RKO (cell line): ENCODE measurements at regions not wholly inside any gene's neighbourhood (a gene's known extent, or its start where the extent isn't known, plus 50 kb on each side); places are given as distances from the start of the nearest gene placed in this dataset.
"Not testable (repeated sequence)": the region's sequence is repeated elsewhere in the genome, so short reads cannot be mapped to it uniquely, and the experiment has no call there.

Experiments used
- DNase-seq: peaks from one replicate; pipeline ENCODE4 v3.0.0-alpha.2; 2016; ENCODE audit warnings: low spot score

DNA sequence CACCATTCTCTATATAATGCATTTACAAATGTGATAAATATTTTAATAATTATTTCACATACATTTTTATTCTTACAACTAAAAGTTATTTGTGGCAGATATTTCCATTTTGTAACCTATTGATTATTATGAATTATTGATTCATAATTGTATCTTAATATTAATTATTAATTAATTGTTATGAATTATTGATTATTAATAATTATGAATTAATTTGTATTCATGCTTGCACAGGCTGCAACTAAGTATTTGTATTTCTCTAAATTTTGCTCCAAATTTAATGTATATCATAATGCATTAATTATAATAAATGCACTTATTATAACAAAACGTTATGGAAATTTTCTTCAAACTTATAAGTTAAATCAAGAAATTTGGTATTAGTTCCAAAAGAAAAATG is 929.7 kb downstream of the PCDH7 start:
- no peak for DNase-seq

DNA sequence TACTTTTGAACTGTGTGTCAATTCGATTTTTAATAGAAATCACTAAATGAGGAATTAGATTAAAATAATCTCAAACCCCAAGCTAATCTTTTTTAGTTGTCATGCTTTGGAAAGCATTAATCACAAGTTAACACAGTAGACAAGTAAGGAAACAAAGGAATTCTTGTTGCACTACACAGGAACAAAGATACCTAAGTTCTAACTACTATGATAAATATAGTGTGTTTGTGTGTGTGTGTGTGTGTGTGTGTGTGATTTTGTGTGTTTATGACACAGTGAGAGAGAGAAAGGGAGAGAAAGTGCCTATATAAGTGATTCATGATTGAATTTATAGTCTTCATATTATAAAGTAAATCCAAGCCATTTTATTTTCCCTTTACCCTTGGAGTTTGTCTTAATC is 931.4 kb downstream of the PCDH7 start:
- DNase-seq: no peak

DNA sequence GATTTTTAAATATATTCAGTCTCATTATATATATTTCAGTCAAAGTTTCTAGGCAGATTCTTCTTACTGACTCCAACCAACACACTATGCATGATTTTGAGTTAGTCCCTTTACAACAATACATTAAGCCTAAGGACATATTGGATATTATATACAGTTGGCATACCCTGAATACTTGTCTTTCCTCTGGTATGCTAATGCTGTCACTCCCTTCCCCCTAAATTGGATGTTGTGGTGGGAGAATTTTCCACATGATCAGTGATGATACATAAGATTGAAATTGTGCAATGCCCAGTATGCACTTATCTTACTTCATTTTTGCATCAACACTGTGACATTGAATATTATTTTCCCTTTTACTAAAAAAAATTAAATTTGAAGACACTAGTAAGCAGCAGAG is 935.2 kb downstream of the PCDH7 start:
- DNase-seq: no peak

DNA sequence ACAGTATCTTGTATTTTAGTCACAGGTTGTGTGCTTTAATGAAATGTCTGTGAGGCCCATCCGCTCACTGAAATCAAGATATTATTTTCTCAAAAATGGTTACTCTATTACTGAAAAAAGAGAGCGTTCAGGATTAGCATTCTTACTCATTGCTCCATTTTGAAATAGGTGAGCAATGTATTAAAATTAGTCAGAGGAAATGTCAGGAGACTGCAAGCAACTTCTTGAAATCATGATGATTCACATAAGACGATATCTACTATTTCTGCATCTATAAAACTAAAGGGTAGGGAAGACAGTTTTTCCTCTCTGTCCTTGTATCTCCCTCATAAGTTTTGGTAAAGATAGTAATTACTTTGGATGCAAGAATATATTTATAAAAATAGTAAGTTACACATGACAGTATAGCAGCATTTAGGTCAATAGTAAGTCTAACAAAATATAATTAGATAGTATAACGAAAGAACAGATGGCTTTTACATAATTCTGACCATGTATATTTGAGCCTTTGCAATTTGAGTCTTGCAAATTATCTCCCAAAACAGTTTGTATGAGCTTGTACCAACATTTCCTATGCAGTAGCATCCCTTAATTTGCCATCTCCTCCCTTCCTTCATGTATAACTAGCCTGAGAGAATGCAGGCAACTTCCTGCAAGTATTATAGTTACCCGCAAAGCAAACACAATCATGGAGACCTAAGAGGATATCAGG is 937.8 kb downstream of the PCDH7 start:
- DNase-seq: peak; percentile 63

DNA sequence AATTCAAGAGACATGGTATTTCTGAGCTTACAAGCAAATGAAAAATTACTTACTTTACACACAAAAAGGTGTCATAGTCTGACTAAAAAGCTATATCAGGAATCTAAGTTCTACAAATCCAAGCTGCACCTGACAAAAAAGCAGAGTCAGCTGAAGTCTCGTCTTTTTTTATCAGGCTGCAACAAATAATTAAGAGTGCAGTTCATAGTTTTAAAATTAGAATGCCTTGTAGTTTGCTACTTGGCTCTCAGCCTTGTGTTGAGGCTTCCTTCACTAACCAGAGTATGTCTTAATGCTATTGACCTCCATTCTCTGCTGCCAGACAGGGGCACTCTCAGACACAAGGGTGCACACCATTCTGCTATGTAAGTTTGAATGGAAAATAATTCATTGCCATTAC is 940.7 kb downstream of the PCDH7 start:
- DNase-seq: no peak

DNA sequence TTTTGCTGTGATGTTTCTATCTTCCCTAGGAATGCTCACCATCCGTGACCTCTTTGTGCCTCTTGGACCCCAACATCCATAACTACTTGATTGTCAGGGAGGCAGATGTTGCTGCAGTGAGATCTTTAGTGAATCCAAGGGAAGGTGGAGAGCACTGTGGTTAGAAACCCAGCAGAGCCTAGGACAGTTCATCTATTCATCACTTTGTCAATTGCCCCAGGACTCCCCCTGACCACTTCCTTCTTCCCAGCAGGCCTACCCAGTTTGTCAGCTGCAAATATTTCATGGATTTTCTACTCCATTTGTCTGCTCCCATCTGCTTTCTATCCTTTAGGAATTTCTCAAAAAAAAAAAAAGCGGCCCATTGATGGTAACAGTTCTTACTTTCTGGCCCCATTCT is 942.8 kb downstream of the PCDH7 start:
- no peak for DNase-seq

DNA sequence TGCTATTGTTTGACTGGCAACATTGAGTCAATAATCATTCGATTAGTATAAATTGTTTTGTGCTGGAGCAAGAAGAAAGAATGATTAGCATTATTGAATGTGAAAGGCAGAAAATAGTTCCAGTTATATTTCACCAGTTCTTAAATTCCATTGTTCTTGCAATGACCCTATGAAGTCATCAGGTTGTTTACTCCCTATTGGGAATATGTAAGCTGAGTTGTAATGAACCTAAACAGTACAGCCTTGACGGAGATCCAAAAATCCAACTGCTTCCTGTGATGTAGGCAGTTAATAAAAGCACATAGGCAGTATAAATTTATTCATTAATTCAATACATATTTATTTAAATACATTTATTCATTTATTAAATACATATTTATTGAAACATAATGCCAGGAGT is 947.5 kb downstream of the PCDH7 start:
- no peak for DNase-seq

DNA sequence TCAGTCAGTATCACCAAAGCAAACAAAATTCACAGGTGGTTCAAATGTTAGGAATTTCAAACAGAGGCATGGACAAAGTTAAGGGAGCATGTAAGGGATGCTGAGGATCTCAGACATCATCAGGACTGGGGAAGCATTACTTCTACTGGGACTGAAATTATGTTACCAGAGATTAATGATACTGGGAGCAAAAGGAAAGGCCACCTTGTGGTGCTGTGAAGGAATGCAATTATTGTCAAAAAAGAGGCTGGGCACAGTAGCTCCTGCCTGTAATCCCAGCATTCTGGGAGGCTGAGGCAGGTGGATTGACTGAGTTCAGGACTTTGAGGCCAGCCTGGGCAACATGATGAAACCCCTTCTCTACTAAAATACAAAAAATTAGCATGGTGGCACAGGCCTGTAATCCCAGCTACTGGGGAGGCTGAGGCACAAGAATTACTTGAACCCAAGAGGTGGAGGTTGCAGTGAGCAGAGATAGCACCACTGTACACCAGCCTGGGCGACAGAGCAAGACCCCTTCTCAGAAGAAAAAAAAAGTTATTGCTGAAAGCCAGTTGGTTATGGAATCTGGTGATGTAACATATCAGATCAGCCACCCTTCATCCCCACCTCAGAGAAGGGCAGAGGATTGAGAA is 954.3 kb downstream of the PCDH7 start:
- DNase-seq: peak; percentile 33

DNA sequence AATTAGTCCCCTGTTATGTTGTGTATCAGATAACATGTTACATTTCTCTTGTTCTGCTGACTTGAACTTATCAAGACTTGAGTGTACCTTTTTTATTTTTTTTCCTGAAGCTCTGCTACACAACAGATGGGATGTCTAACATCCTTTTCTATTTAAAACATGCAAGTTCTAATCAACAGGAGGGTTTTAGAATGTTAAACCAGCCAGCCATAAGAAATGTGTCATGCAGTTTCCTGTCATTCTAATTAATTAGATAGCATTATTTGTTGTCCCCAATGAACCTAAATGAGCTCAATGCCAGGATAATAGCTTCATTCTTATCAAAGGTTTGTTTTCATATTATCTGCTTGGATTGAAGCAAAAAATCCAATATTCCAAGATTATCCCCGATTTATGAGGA is 958.2 kb downstream of the PCDH7 start:
- no peak for DNase-seq

DNA sequence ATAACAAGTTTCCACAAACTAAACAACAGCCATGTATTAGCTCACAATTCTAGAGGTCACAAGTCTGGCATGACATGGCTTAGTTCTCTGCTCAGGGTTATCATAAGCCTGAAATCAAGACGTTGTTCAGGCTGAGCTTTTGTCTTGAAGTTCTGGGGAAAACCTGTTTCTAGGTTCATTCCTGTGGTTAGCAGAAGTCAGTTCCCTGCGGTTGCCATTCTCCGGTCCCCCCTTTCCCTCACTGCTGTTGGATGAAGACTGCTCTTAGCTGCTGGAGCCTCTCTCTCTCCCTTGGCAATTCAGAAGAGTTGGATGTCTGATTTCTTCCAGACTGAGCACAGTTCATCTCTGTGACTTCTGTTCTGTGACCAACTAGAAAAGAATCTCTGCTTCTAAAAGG is 962.6 kb downstream of the PCDH7 start:
- DNase-seq: no peak

DNA sequence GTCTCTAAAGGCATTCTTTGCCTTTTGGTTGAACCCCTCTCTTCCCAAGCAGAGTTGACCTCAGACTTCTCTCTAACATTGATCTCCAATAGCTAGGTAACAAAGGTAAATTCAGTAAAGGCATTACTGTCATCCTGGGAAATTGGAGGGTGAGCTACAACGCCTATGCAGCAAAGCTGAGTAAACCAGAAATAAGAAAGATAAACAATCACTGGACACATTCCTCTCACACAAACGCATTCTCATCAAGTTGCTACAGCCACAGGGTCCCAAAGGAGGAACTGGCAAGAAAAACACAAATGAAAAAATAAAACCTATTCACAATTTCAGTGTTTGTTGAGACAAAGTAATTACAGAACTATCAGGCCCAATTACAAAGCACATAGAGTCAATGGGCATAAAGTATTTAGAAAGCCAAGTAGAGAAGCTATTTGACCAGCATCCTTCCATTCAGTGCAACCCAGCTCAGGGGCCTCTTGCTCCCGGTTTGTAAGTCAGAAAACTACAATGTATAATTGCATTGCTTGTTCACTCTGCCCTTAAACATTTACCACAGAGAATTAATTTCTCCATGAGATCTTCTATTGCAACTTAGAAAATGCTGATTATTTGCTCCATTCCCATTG is 967.7 kb downstream of the PCDH7 start:
- no peak for DNase-seq

DNA sequence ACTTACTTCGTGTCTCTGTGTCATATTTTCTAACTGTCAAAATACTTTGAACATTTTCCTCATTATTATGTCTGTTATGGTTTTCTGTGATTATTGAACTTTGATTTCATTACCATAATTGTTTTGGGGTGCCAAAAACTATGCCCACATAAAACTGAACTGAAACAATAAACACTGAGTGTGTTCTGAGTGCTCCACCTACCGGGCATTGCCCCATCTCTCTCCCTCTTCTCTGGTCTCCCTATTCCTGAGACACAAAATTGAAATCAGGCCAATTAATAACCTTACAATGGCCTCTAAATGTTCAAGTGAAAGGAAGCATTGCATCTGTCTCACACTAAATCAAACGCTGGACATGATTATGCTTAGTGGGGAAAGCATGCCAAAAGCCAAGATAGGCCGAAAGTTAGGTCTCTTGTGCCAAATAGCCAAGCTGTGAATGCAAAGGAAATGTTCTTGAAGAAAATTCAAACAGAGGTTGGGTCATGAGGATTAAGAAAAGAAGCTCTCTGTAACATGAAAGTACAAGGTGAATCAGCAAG is 972.3 kb downstream of the PCDH7 start:
- no peak for DNase-seq

DNA sequence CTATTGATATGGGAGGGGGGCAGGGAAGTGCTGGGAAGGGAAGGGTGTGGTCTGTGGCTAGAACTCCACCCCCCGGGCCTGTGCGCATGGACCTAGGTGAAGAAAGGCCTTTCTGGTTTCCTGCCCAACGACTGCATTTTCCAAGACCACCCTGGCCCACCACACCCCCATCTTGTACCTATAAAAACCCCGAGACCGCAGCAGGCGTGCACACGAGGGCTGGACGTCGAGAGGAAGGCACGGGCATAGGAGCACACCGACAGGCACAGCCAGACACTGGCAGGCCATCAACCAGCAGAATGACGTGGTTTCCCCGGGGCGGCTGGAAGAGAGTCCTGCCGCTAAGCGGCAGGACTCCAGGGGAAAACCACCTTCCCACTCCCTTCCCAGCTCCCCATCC is 981.1 kb downstream of the PCDH7 start:
- DNase-seq: no peak

DNA sequence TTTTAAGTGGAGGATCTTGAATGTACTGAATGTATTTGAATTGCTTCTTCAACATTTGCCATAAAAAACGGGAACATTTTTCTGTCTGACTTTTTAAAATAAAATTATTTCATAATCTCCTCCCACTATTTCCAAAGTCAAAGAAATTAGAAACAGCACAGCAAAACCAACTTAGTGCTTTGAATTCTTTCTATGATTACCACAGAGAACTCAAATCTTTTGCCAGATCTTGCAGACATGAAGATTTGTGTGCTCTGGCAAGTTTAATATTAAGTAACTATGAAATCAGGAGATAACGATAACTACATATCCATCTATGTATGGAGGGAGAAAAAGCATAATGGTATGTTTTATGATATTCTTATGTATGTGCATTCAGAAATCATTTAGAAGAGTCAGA is 982.2 kb downstream of the PCDH7 start:
- no peak for DNase-seq

DNA sequence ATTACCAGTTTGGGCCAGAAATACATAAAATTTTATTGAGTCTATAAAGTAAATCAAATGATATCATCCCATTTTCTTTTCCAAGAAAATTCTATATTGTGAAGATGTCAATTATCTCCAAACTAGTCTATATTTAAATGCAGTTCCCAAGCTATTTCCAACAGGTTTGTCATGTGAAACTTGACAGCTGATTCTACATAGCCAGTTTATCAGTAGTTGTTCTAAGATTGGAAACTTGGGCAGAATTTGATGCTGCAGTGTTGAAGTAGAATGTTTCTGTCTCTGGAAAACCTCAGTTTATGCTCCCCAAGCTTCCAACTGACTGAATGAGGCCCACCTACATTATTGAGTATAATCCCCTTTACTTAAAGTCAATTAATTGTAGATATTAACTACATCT is 994.1 kb downstream of the PCDH7 start:
- no peak for DNase-seq

DNA sequence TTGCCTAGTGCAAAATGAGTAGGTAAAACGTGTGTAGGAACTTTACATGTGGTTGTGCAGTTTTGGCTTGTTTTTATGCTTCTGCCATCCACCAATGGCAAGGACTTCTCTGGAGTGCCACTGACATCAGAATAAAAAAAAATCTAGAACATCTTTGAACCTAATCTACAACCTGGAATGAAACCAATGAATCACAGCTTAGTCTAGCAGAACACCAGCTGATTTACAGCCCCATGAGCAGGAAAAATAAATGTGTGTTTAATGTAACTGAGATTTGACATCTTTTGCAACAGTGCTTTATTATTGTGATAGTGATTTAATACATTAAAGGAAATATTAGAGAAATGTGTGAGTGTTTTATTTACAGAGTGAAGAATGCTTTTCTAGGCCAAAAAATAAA is 995.1 kb downstream of the PCDH7 start:
- DNase-seq: no peak

DNA sequence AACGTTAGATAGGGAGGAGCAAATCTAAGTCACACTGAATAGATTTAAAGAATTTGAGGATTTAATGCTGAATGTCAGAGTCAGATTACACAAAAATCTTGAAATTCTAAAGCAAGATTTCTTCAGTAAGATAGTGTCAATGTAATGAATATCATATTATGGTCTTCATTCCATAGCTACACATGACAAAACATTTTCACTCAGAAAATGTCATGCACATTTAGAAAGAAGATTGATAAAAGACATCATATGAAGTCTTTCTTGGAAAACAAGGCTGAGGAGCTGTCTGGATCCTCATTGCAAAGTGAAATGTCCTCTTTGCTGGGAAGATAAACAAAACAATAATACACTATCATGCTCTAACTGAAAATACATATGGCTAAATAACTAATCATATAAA is 1006.9 kb downstream of the PCDH7 start:
- DNase-seq: no peak

DNA sequence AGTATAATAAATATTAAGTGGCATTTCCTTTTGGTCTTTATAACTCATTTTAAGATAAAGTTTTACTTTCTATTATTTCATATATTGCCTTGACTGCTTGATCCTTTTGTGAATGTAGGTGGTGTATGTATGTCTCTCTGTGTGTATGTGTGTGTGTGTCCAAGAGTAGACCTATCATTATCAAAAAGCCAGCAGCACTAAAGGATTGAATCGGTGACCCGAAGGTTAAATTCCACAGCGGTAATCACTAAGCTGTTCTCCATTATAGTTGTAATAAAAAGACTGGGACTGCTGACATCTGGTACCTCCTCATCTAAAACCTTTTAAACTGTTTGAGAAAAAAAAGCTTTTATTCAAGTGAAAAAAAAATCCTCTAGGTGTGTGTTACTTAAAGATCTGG is 1014.8 kb downstream of the PCDH7 start:
- no peak for DNase-seq

DNA sequence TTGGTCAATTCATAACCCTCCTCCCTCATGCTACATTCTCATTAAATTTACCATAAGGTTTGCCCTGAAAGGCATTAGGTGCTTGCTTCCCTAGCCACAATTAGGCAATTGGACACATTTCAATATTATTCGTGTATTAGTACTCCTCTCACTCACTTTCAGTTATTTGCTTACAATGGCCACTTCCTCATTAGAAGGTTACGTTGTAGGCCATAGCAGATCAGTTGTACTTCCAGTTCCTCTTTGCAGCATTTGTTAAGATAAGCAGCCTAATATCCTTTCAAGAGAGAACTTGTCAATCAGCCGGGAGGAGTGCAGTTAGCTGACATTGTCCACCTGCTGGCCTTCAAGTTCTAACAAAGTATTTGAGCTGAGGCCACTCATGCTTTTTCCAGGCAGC is 1017.2 kb downstream of the PCDH7 start:
- DNase-seq: no peak

DNA sequence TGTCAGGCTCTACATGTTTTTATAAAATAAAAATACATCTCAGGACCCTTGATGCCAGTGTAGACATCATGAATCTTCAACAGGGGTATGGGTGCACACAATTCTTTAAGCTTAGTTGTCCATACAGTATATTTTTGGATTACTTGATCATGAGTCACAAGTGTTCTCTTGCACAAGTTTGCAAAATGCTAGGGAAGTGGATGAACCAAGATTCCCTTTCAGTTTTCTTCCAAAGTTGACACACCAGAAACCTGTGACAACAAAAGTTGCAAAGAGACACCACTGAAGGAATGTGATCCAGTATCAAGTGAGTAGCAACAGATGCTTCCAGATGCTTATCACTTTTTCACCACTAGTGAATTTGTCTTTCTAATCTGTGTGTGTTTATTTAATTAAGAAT is 1021.2 kb downstream of the PCDH7 start:
- DNase-seq: peak; percentile 8

DNA sequence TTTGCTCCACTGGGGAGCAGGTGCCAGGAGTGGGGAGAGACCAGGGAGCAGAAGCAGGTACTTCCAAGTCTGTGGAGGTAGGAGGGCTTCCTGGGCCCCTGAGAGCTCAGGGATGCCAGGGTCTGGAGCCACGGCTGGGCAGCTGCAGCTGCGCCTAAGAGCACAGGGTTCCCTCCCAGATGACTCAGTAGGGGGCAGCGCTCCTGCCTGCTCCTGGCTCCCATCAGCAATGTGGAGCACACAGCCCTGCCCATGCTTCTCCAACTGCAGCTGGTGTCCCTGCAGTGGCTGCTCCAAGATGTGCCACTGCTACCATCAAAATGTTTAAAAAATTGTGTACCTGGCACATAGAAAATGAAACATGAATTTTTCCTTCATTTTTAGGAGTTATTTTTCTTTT is 1028.2 kb downstream of the PCDH7 start:
- DNase-seq: no peak

DNA sequence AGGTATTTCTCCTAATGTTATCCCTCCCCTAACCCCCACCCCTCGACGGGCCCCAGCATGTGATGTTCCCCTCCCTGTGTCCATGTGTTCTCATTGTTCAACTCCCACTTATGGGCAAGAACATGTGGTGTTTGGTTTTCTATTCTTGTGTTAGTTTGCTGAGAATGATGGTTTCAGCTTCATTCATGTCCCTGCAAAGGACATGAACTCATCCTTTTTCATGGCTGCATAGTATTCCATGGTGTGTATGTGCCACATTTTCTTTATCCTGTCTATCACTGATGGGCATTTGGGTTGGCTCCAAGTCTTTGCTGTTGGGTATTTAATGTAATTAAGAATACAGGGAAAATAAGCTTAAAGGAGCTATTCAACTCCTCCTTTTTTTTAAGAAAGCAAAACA is 1030.4 kb downstream of the PCDH7 start:
- not testable (repeated sequence) for DNase-seq

DNA sequence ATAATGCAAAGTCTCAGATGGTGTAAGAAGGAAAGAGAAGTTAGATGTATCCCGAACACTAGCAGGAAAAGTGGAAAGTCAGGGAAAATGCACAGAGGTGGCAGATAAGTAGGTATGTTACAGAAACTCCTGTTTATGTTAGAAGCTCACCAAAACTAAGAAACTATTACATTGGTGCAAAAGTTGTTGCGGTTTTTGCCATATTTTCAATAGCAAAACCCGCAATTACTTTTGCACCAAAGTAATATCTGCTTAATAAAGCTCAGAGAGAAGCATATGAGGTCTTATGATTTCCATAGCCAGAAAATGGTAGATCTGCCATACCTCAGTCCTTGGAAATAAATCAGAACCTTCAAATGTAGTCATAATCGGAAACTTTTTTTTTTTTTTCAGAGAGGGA is 1035.6 kb downstream of the PCDH7 start:
- no peak for DNase-seq

DNA sequence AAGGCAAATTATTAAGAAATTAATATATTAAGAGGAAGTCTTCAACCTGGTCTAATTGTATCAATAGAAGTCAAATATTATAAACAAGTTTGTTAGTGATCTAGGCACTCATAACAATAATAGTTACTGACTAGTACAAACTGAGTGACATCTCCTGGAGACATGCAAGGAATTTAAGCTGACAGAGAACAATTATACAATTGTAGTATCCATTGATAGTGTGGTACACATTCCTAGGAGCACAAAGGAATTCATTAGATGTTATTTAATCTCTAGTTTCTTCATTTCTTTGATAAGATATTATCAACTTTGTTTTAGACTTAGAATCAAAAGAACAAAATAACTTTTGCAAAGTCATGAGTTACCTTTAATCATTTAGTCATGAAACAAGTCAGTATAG is 1048.6 kb downstream of the PCDH7 start:
- DNase-seq: no peak
